ENCODE measurements at regions not wholly inside any gene's neighbourhood (a gene's known extent, or its start where the extent isn't known, plus 50 kb on each side); places are given as distances from the start of the nearest gene placed in this dataset.

DNA sequence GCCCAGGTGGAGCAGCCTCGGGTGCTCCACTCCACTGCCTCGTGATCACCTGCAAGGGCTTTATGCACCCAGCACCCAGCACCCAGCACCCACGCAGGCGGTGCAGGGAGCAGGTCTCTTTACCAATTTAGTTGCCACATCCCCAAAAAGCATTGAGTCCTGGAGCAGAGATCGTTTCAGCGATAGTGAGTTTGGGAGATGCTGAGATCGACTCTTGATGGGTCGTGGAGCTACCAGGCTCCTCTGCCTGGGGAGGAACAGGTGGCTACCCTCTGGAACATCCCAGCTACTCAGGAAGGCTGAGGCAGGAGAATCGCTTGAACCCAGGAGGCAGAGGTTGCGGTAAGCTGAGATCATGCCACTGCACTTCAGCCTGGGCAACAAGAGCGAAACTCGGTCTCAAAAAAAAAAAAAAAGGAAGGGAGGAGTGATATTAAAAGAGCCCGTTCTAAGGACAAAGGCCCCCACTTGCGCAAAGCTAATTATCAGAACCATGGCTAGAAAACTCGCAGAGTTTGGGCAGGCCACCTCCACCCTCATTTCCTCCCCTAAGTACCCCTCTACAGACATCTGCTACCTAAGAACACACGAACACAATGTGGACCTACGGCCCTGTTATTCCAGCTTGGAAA, 106.5 kb upstream of the SLC45A1 start:
- 91% methylated on average over 17 of the region's 17 CpGs for WGBS
- intact Hi-C loops (cut with DNase I) = no loop called here
- DNase-seq (ENCODE audit: low spot score) = no peak

DNA sequence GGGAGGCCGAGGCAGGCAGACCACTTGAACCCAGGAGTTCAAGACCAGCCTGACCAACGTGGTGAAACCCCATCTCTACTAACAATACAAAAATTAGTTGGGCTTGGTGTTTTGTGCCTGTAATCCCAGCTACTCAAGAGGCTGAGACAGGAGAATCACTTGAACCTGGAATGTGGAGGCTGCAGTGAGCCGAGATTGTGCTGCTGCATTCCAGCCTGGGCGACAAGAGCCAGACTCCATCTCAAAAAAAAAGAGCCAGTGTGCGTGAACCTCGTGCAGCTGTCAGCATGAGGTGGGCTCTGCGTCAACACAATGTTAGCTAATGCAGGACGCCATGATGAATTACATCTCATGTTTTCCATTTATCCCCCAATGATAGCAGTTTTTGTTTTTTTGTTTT, 110.7 kb upstream of the SLC45A1 start:
- H3K27me3 ChIP-seq (replicated peaks; ENCODE audit: insufficient read depth) = no peaks in the 10 kb centered on the region
- H3K27ac ChIP-seq = no peak overlapping the region
- no peak for DNase-seq (ENCODE audit: low spot score)
- WGBS = 91% methylated on average over 8 of the region's 8 CpGs
- H3K36me3 ChIP-seq = no peaks in the 10 kb centered on the region
- intact Hi-C loops (cut with DNase I) = no loop called here
- TF ChIP-seq, protein P1, sequence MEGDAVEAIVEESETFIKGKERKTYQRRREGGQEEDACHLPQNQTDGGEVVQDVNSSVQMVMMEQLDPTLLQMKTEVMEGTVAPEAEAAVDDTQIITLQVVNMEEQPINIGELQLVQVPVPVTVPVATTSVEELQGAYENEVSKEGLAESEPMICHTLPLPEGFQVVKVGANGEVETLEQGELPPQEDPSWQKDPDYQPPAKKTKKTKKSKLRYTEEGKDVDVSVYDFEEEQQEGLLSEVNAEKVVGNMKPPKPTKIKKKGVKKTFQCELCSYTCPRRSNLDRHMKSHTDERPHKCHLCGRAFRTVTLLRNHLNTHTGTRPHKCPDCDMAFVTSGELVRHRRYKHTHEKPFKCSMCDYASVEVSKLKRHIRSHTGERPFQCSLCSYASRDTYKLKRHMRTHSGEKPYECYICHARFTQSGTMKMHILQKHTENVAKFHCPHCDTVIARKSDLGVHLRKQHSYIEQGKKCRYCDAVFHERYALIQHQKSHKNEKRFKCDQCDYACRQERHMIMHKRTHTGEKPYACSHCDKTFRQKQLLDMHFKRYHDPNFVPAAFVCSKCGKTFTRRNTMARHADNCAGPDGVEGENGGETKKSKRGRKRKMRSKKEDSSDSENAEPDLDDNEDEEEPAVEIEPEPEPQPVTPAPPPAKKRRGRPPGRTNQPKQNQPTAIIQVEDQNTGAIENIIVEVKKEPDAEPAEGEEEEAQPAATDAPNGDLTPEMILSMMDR (IDR thresholded peaks at IDR 0.05) = no peak
- TF ChIP-seq POLR2A (IDR thresholded peaks at IDR 0.05) = no peak
- TF ChIP-seq POLR2AphosphoS5 (IDR thresholded peaks at IDR 0.05) = no peak
- no peak overlapping the region for H3K4me3 ChIP-seq
- H3K9me3 ChIP-seq = no peaks in the 10 kb centered on the region
- peaks cover 10% of the 10 kb centered on the region for H3K4me1 ChIP-seq (replicated peaks)

More for the DNA sequence above, 106.5 kb upstream of the SLC45A1 start:
- no peaks in the 10 kb centered on the region for H3K27me3 ChIP-seq (replicated peaks; ENCODE audit: insufficient read depth)
- TF ChIP-seq, protein P1 (IDR thresholded peaks at IDR 0.05) = no peak
- TF ChIP-seq POLR2AphosphoS5 (IDR thresholded peaks at IDR 0.05) = no peak
- no peak for TF ChIP-seq POLR2A (IDR thresholded peaks at IDR 0.05)
- H3K4me1 ChIP-seq (replicated peaks) = no peaks in the 10 kb centered on the region
- no peak overlapping the region for H3K27ac ChIP-seq
- no peak overlapping the region for H3K4me3 ChIP-seq
- no peaks in the 10 kb centered on the region for H3K9me3 ChIP-seq
- no peaks in the 10 kb centered on the region for H3K36me3 ChIP-seq

DNA sequence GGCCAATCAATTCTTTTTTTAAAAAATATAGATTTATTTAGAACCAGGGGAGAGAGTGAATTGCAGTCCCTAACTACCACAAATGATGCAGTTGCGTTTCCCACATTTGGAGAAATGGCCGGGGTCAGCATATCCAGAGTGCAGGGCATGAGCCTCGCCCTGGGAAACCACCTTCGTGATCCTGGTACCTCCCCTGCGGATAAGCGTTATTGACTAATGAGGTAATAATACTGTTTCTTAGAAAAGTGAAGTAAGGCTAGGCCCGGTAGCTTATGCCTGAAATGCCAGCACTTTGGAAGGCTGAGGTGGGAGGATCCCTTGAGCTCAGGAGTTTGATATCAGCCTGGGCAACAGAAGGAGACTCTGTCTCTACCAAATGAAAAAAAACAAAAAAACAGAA, 111.5 kb upstream of the SLC45A1 start:
- no peaks in the 10 kb centered on the region for H3K9me3 ChIP-seq
- intact Hi-C loops (cut with DNase I) = no loop called here

DNA sequence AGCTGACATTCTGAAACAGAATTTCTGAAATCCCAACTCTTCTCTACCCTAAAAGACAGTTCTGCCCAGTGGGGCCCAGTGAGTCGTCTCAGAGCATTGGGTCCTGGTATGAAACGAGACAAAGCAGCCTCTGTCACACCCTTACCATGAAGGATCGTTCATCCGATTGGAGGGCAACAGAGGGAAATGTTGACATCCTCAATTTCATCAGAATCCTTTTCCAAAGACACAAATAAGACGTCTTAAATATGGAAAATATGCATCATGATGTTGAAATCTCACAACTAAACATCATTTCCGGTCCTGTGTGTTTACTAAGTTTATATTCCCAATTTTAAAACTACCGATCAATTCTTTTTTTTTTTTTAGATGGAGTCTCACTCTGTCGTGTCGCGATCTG, 112.1 kb upstream of the SLC45A1 start:
- H3K27ac ChIP-seq = peak overlapping the region; percentile 85 to 88
- WGBS = 90% methylated on average over 10 of the region's 10 CpGs
- H3K9me3 ChIP-seq = no peaks in the 10 kb centered on the region
- H3K4me1 ChIP-seq (replicated peaks) = peaks cover 15% of the 10 kb centered on the region
- TF ChIP-seq, protein P1 (IDR thresholded peaks at IDR 0.05) = no peak
- TF ChIP-seq POLR2A (IDR thresholded peaks at IDR 0.05) = no peak
- no peak for TF ChIP-seq POLR2AphosphoS5 (IDR thresholded peaks at IDR 0.05)
- H3K27me3 ChIP-seq (replicated peaks; ENCODE audit: insufficient read depth) = no peaks in the 10 kb centered on the region
- H3K36me3 ChIP-seq = no peaks in the 10 kb centered on the region
- H3K4me3 ChIP-seq = no peak overlapping the region
- no peak for DNase-seq (ENCODE audit: low spot score)
- intact Hi-C loops (cut with DNase I) = no loop called here

More for the DNA sequence above, 111.5 kb upstream of the SLC45A1 start:
- DNase-seq (ENCODE audit: low spot score) = no peak
- Histone ChIP-seq H3K27ac (no peak overlapping the region), H3K4me1 (replicated peaks) (peaks cover 15% of the 10 kb centered on the region), H3K36me3 (no peaks in the 10 kb centered on the region), H3K4me3 (no peak overlapping the region), H3K27me3 (replicated peaks; ENCODE audit: insufficient read depth) (no peaks in the 10 kb centered on the region)
- WGBS = 95% methylated on average over 7 of the region's 7 CpGs
- TF ChIP-seq POLR2AphosphoS5 (IDR thresholded peaks at IDR 0.05) = no peak
- TF ChIP-seq POLR2A (IDR thresholded peaks at IDR 0.05) = no peak
- TF ChIP-seq, protein P1 (IDR thresholded peaks at IDR 0.05) = no peak

DNA sequence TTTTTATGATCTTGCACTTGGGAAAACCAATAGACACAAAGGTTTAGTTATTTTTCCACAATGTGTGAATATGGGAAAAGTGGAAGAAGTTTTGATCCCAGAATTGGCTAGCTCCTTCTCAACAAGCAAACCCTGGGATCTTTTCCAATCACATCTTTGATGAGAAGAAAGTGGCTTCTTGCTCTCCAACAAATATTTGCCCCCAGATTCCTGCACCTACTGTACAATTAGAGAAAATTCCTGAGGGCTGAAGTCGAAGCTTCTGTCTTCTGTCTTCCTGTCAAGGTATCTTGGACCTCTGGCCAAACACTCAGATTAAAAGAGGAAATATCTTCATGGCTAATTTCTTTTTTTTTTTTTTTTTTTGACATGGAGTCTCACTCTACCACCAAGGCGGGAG, 113.1 kb upstream of the SLC45A1 start:
- WGBS = 41% methylated on average over 2 of the region's 2 CpGs
- TF ChIP-seq POLR2A (IDR thresholded peaks at IDR 0.05) (no peak), POLR2AphosphoS5 (IDR thresholded peaks at IDR 0.05) (no peak)
- TF ChIP-seq, protein P1 (IDR thresholded peaks at IDR 0.05) = no peak
- Histone ChIP-seq H3K9me3 (no peaks in the 10 kb centered on the region), H3K4me3 (no peak overlapping the region), H3K27ac (peak overlapping the region; percentile 85 to 88), H3K4me1 (replicated peaks) (peaks cover 15% of the 10 kb centered on the region), H3K36me3 (no peaks in the 10 kb centered on the region), H3K27me3 (replicated peaks; ENCODE audit: insufficient read depth) (no peaks in the 10 kb centered on the region)
- DNase-seq (ENCODE audit: low spot score) = no peak
- intact Hi-C loops (cut with DNase I) = loop anchor here (5.0 kb wide), 3 partner anchors 68 to 178 kb away; partner anchors contain the start of gene ERRFI1

Measured in prostate gland (tissue), 2 donors.